HepG2 (cell line): ENCODE measurements at regions not wholly inside any gene's neighbourhood (a gene's known extent, or its start where the extent isn't known, plus 50 kb on each side); places are given as distances from the start of the nearest gene placed in this dataset.

ENCODE experiments used
- ATAC-seq: fragments of 200-7000 bp; cut with Tn5 transposase; 3 replicates; pipeline ENCODE4 v1.9.1; 2020; ENCODE audit warnings: mild to moderate bottlenecking, moderate library complexity
- BruUV-seq: library from RNA; stranded (reverse); fragments of 400-500 nt; replicated peaks from 2 replicates; lab custom pipeline; 2021; lab: Mats Ljungman, UMichigan
- CTCF ChIA-PET: fragments of 300-600 bp; formaldehyde crosslinking; extraction: SDS; loops from one replicate; lab custom pipeline; 2021; ENCODE audit warnings: low total read pairs, inconsistent platforms, low intra/inter-chr PET ratio; lab: Yijun Ruan, JAX
- POLR2A ChIA-PET: fragments of 350-600 bp; sonication (Branson Sonifier 250); formaldehyde crosslinking; loops from one replicate; lab custom pipeline; 2020; ENCODE audit warnings: antibody characterized with exemption, inconsistent platforms; lab: Yijun Ruan, JAX
- DNase-seq: peaks from one replicate; pipeline ENCODE4 v3.0.0-alpha.2; 2015; ENCODE audit warnings: low spot score
- FAIRE-seq: peaks from 3 replicates; lab custom pipeline; 2011; peaks lifted over from hg19 to GRCh38; lab: Jason Lieb, UNC
- H2AFZ ChIP-seq: one replicate; pipeline ENCODE4 v1.6.1; 2011; ENCODE audit warnings: low read length, inconsistent platforms
- H3K27ac ChIP-seq: fragments of 300-600 bp; 3 replicates; pipeline ENCODE4 v1.8.0; 2011; ENCODE audit warnings: mixed run types, mild to moderate bottlenecking, mixed read lengths, low read length, inconsistent platforms; ENCODE audit not compliant: insufficient read depth; ENCODE audit errors: extremely low read length
- H3K27me3 ChIP-seq, 2 experiments: fragments of 200-600 bp in 1 of 2; 2 replicates in 1 of 2; 3 replicates in 1 of 2; pipeline versions ENCODE4 v1.6.0 to v1.8.0; 2011; ENCODE audit warnings: low read length in 2 of 2, mild to moderate bottlenecking in 2 of 2, moderate library complexity in 2 of 2, inconsistent platforms in 1 of 2; ENCODE audit not compliant: insufficient read depth in 2 of 2, control insufficient read depth in 1 of 2
- H3K36me3 ChIP-seq, 2 experiments: fragments of 200-600 bp in 1 of 2; replicated peaks in 1 of 2; 2 replicates in 1 of 2; 3 replicates in 1 of 2; pipeline versions ENCODE4 v1.5.1 to v1.8.0; 2011; ENCODE audit warnings: low read length in 2 of 2, inconsistent platforms in 1 of 2; ENCODE audit not compliant: insufficient read depth in 2 of 2, control insufficient read depth in 1 of 2
- H3K4me1 ChIP-seq: 2 replicates; pipeline ENCODE4 v1.5.1; 2012; ENCODE audit warnings: low read length, inconsistent platforms; ENCODE audit not compliant: insufficient read depth
- H3K4me2 ChIP-seq: 2 replicates; pipeline ENCODE4 v1.6.0; 2011; ENCODE audit warnings: low read depth, low read length, inconsistent platforms
- H3K4me3 ChIP-seq, 3 experiments: fragments of 200-600 bp in 1 of 3; sonication (generic), shearing (Covaris generic) in 1 of 3; replicated peaks in 1 of 3; 2 replicates each; pipeline ENCODE4 v1.5.1; 2011 to 2016; ENCODE audit warnings: low read length in 3 of 3, inconsistent platforms in 2 of 3, low read depth in 2 of 3, mild to moderate bottlenecking in 2 of 3, control low read depth in 1 of 3, mixed read lengths in 1 of 3; ENCODE audit not compliant: insufficient read depth in 1 of 3
- H3K79me2 ChIP-seq: one replicate; pipeline ENCODE4 v1.6.1; 2011; ENCODE audit warnings: low read length, inconsistent platforms; ENCODE audit not compliant: insufficient read depth
- H3K9ac ChIP-seq: 2 replicates; pipeline ENCODE4 v1.6.0; 2011; ENCODE audit warnings: mild to moderate bottlenecking, low read depth, low read length, inconsistent platforms; ENCODE audit not compliant: insufficient read depth
- H3K9me3 ChIP-seq: 2 replicates; pipeline ENCODE4 v1.5.1; 2012; ENCODE audit warnings: mild to moderate bottlenecking, low read length
- H4K20me1 ChIP-seq: 2 replicates; pipeline ENCODE4 v1.6.0; 2011; ENCODE audit warnings: inconsistent platforms, mild to moderate bottlenecking, low read length, moderate library complexity; ENCODE audit not compliant: insufficient read depth
- CTCF ChIP-seq: sonication (generic); formaldehyde crosslinking; IDR thresholded peaks from 2 replicates; pipeline ENCODE4 v1.5.0; 2020; ENCODE audit warnings: mild to moderate bottlenecking, missing genetic modification reagents, moderate library complexity
- FOXM1 ChIP-seq: sonication (generic); formaldehyde crosslinking; IDR thresholded peaks from 2 replicates; pipeline ENCODE4 v1.5.0; 2020; ENCODE audit warnings: missing genetic modification reagents
- HOXA3 ChIP-seq: sonication (generic); formaldehyde crosslinking; IDR thresholded peaks from 2 replicates; pipeline ENCODE4 v1.5.0; 2020; ENCODE audit warnings: missing genetic modification reagents
- ISL2 ChIP-seq: sonication (generic); formaldehyde crosslinking; IDR thresholded peaks from 2 replicates; pipeline ENCODE4 v1.5.0; 2020; ENCODE audit warnings: missing genetic modification reagents
- JDP2 ChIP-seq: sonication (generic); formaldehyde crosslinking; IDR thresholded peaks from 2 replicates; pipeline ENCODE4 v1.8.1; 2022; ENCODE audit warnings: missing genetic modification reagents, borderline replicate concordance
- KMT2B ChIP-seq: IDR thresholded peaks from 2 replicates; pipeline ENCODE4 v1.6.1; 2016; ENCODE audit warnings: missing genetic modification reagents, missing compliant biosample characterization
- MXD3 ChIP-seq: IDR thresholded peaks from 2 replicates; pipeline ENCODE4 v1.6.1; 2016; ENCODE audit warnings: mild to moderate bottlenecking, missing biosample characterization, missing genetic modification reagents
- NR2F2 ChIP-seq: IDR thresholded peaks from 2 replicates; pipeline ENCODE4 v1.6.1; 2012; ENCODE audit warnings: low read depth, inconsistent platforms, borderline replicate concordance
- PAX8 ChIP-seq: sonication (generic); formaldehyde crosslinking; IDR thresholded peaks from 2 replicates; pipeline ENCODE4 v1.8.0; 2022; ENCODE audit warnings: mild to moderate bottlenecking, missing genetic modification reagents, borderline replicate concordance
- PBX2 ChIP-seq: IDR thresholded peaks from 2 replicates; pipeline ENCODE4 v1.6.1; 2016; ENCODE audit warnings: control low read depth
- PCBP2 ChIP-seq: fragments of 200-400 bp; formaldehyde crosslinking; optimal IDR thresholded peaks from 2 replicates; pipeline ENCODE3; 2018; ENCODE audit warnings: low read length, low read depth; ENCODE audit not compliant: poor library complexity, severe bottlenecking
- RXRB ChIP-seq: IDR thresholded peaks from 2 replicates; pipeline ENCODE4 v1.6.1; 2016; ENCODE audit warnings: borderline replicate concordance, missing genetic modification reagents, missing compliant biosample characterization
- ZBTB20 ChIP-seq: sonication (generic); formaldehyde crosslinking; IDR thresholded peaks from 2 replicates; pipeline ENCODE4 v1.8.1; 2023; ENCODE audit warnings: missing genetic modification reagents, low read depth, mild to moderate bottlenecking, borderline replicate concordance
- ZBTB38 ChIP-seq: sonication (generic); formaldehyde crosslinking; IDR thresholded peaks from 2 replicates; pipeline ENCODE4 v1.5.1; 2020; ENCODE audit warnings: mild to moderate bottlenecking, missing genetic modification reagents
- ZNF367 ChIP-seq: sonication (generic); formaldehyde crosslinking; IDR thresholded peaks from 2 replicates; pipeline ENCODE4 v1.4.0; 2020; ENCODE audit warnings: missing genetic modification reagents, borderline replicate concordance
- WGBS: methylation state at CpG from one replicate; pipeline ENCODE4 v1.1.6; 2017; ENCODE audit warnings: low lambda C conversion rate; 5-methylcytosine and 5-hydroxymethylcytosine counted together
- in situ Hi-C: cut with HindIII; loops from 2 replicates; pipeline ENCODE4 v1.10.0; 2017; ENCODE audit warnings: low pct_unique_long_range_greater_than_20kb; ENCODE audit not compliant: extremely low pct_ligation_motif_present
- intact Hi-C: fragments of 100-400 bp; cut with micrococcal nuclease; formaldehyde crosslinking; loops from one replicate; pipeline ENCODE4 v1.10.0; 2022; ENCODE audit not compliant: unreplicated experiment

GRCh38 chr7:94240902-94241301, 153.8 kb upstream of the COL1A2 start:
- BruUV-seq = no TSS peak
- Histone ChIP-seq H3K9ac (no peak overlapping the region), H2AFZ (no peak overlapping the region), H3K4me3 (no peak overlapping the region), H3K4me2 (no peak overlapping the region), H3K27ac (no peak overlapping the region), H3K79me2 (no peaks in the 10 kb centered on the region), H4K20me1 (no peaks in the 10 kb centered on the region), H3K9me3 (no peaks in the 10 kb centered on the region), H3K36me3 (no peaks in the 10 kb centered on the region), H3K4me1 (no peaks in the 10 kb centered on the region), H3K27me3 (no peaks in the 10 kb centered on the region)
- in situ Hi-C loops (no loop called here), intact Hi-C loops (no loop called here)
- no peak for DNase-seq
- ChIA-PET CTCF (no interaction called here), POLR2A (no interaction called here)
- 20% methylated on average over 6 of the region's 6 CpGs for WGBS
- FAIRE-seq = no peak
- no peak for TF ChIP-seq KMT2B (CRISPR knock-in tag)
- no peak for TF ChIP-seq ZBTB20
- no peak for TF ChIP-seq JDP2 (CRISPR knock-in tag)
- no peak for TF ChIP-seq RXRB (CRISPR knock-in tag)
- no peak for ATAC-seq

- Histone ChIP-seq H3K79me2 (no peaks in the 10 kb centered on the region), H2AFZ (no peak overlapping the region), H3K9ac (no peak overlapping the region), H4K20me1 (no peaks in the 10 kb centered on the region), H3K4me1 (no peaks in the 10 kb centered on the region), H3K4me3 (no peak overlapping the region), H3K27ac (no peak overlapping the region), H3K27me3 (no peaks in the 10 kb centered on the region), H3K9me3 (no peaks in the 10 kb centered on the region), H3K4me2 (no peak overlapping the region), H3K36me3 (no peaks in the 10 kb centered on the region)
- 0% methylated on average over 3 of the region's 3 CpGs for WGBS
- no TSS peak for BruUV-seq
- ChIA-PET CTCF (no interaction called here), POLR2A (no interaction called here)
- DNase-seq (no peak), ATAC-seq (no peak), FAIRE-seq (no peak)
- intact Hi-C loops = no loop called here
- in situ Hi-C loops = no loop called here
- TF ChIP-seq MXD3 (CRISPR knock-in tag) (no peak), NR2F2 (no peak), ISL2 (no peak), PCBP2 (no peak), HOXA3 (no peak), PAX8 (no peak), FOXM1 (CRISPR knock-in tag) (no peak), ZNF367 (CRISPR knock-in tag) (no peak), PBX2 (CRISPR knock-in tag) (no peak), CTCF (CRISPR knock-in tag) (no peak), ZBTB38 (CRISPR knock-in tag) (no peak)
These were observed 153.2 kb upstream of the COL1A2 start for GRCh38 chr7:94241402-94241925.
